Immature natural killer cell (primary cell): ENCODE measurements at regions not wholly inside any gene's neighbourhood (a gene's known extent, or its start where the extent isn't known, plus 50 kb on each side); places are given as distances from the start of the nearest gene placed in this dataset.
"Not testable (repeated sequence)": the region's sequence is repeated elsewhere in the genome, so short reads cannot be mapped to it uniquely, and the experiment has no call there.

Source experiments
- DNase-seq, 3 donors: peaks; one replicate each; pipeline ENCODE4 v3.0.0; 2022; ENCODE audit warnings: mixed read lengths in 1 of 3
- H3K27ac Mint-ChIP-seq, 6 donors: one replicate each; pipeline ENCODE4 v1.8.0; 2020; ENCODE audit warnings: mixed read lengths in 6 of 6, mild to moderate bottlenecking in 5 of 6, inconsistent platforms in 4 of 6, moderate library complexity in 3 of 6
- H3K27me3 Mint-ChIP-seq, 3 donors: one replicate each; pipeline ENCODE4 v1.8.0; 2020 to 2021; ENCODE audit warnings: low read depth in 3 of 3, mild to moderate bottlenecking in 3 of 3, mixed read lengths in 3 of 3, moderate library complexity in 3 of 3, inconsistent platforms in 1 of 3
- H3K36me3 Mint-ChIP-seq, 3 donors: one replicate each; pipeline ENCODE4 v1.8.0; 2020; ENCODE audit warnings: mixed read lengths in 3 of 3, inconsistent platforms in 2 of 3, mild to moderate bottlenecking in 2 of 3
- H3K4me1 Mint-ChIP-seq, 2 donors: one replicate each; pipeline ENCODE4 v1.8.0; 2020; ENCODE audit warnings: inconsistent platforms in 2 of 2, mild to moderate bottlenecking in 2 of 2, mixed read lengths in 2 of 2, moderate library complexity in 1 of 2
- H3K4me3 Mint-ChIP-seq, 5 donors: one replicate each; pipeline ENCODE4 v1.8.0; 2020; ENCODE audit warnings: mild to moderate bottlenecking in 5 of 5, mixed read lengths in 5 of 5, inconsistent platforms in 3 of 5, moderate library complexity in 3 of 5
- H3K9me3 Mint-ChIP-seq, 6 donors: one replicate each; pipeline ENCODE4 v1.8.0; 2020; ENCODE audit warnings: mild to moderate bottlenecking in 6 of 6, mixed read lengths in 6 of 6, inconsistent platforms in 4 of 6, moderate library complexity in 3 of 6

GRCh38 chr14:105630935-105631779 is 104.8 kb downstream of the TMEM121 start:
- not testable (repeated sequence) for H3K4me3 Mint-ChIP-seq, H3K27ac Mint-ChIP-seq, H3K36me3 Mint-ChIP-seq, DNase-seq, H3K4me1 Mint-ChIP-seq, H3K9me3 Mint-ChIP-seq
- peaks cover 0 to 12% (median 1%) of the 10 kb centered on the region in 3 donors for H3K27me3 Mint-ChIP-seq

- peaks cover 0 to 4% (median 3%) of the 10 kb centered on the region in 3 donors for H3K36me3 Mint-ChIP-seq
- peaks cover 0 to 12% (median 1%) of the 10 kb centered on the region in 3 donors for H3K27me3 Mint-ChIP-seq
- H3K4me1 Mint-ChIP-seq = no peaks in the 10 kb centered on the region
- H3K27ac Mint-ChIP-seq = no peak overlapping the region
- no peak for DNase-seq
- H3K9me3 Mint-ChIP-seq = peaks cover 0 to 5% (median 2%) of the 10 kb centered on the region in 6 donors
- no peak overlapping the region for H3K4me3 Mint-ChIP-seq
These were observed 105.6 kb downstream of the TMEM121 start for GRCh38 chr14:105632010-105632409.

GRCh38 chr14:105633596-105633995 is 107.2 kb downstream of the TMEM121 start:
- H3K9me3 Mint-ChIP-seq, H3K4me3 Mint-ChIP-seq, DNase-seq, H3K4me1 Mint-ChIP-seq, H3K36me3 Mint-ChIP-seq, H3K27ac Mint-ChIP-seq, H3K27me3 Mint-ChIP-seq: not testable (repeated sequence)

GRCh38 chr14:105635560-105635959 is 109.2 kb downstream of the TMEM121 start:
- Mint-ChIP-seq H3K36me3 (peaks cover 0 to 4% (median 3%) of the 10 kb centered on the region in 3 donors), H3K27me3 (peaks cover 0 to 8% (median 1%) of the 10 kb centered on the region in 3 donors), H3K9me3 (peaks cover 0 to 5% (median 2%) of the 10 kb centered on the region in 6 donors), H3K27ac (no peak overlapping the region), H3K4me3 (no peak overlapping the region), H3K4me1 (no peaks in the 10 kb centered on the region)
- DNase-seq = no peak

GRCh38 chr14:105636021-105636420 is 109.6 kb downstream of the TMEM121 start:
- not testable (repeated sequence) for H3K4me3 Mint-ChIP-seq, H3K27ac Mint-ChIP-seq, H3K27me3 Mint-ChIP-seq, DNase-seq, H3K4me1 Mint-ChIP-seq, H3K9me3 Mint-ChIP-seq, H3K36me3 Mint-ChIP-seq

- no peak overlapping the region for H3K4me3 Mint-ChIP-seq
- no peaks in the 10 kb centered on the region for H3K4me1 Mint-ChIP-seq
- DNase-seq = no peak
- peak overlapping the region in 1 of 6 donors; percentile 14 for H3K27ac Mint-ChIP-seq
- peaks cover 0 to 7% (median 3%) of the 10 kb centered on the region in 3 donors for H3K27me3 Mint-ChIP-seq
- H3K9me3 Mint-ChIP-seq = peaks cover 0 to 5% (median under 1%) of the 10 kb centered on the region in 6 donors
- H3K36me3 Mint-ChIP-seq = peaks cover 0 to 4% (median 3%) of the 10 kb centered on the region in 3 donors
These were observed 110.6 kb downstream of the TMEM121 start for GRCh38 chr14:105636935-105637334.

GRCh38 chr14:105637345-105637744 is 111.0 kb downstream of the TMEM121 start:
- not testable (repeated sequence) for H3K36me3 Mint-ChIP-seq, H3K4me3 Mint-ChIP-seq, H3K27me3 Mint-ChIP-seq, DNase-seq, H3K27ac Mint-ChIP-seq, H3K9me3 Mint-ChIP-seq, H3K4me1 Mint-ChIP-seq

- not testable (repeated sequence) for DNase-seq, H3K36me3 Mint-ChIP-seq, H3K9me3 Mint-ChIP-seq, H3K4me1 Mint-ChIP-seq, H3K27ac Mint-ChIP-seq, H3K27me3 Mint-ChIP-seq, H3K4me3 Mint-ChIP-seq
These were observed 113.9 kb downstream of the TMEM121 start for GRCh38 chr14:105639969-105640931.

- H3K27me3 Mint-ChIP-seq = peaks cover 0 to 1% (median 0%) of the 10 kb centered on the region in 3 donors
- H3K4me3 Mint-ChIP-seq = no peak overlapping the region
- H3K36me3 Mint-ChIP-seq = no peaks in the 10 kb centered on the region
- H3K9me3 Mint-ChIP-seq = no peaks in the 10 kb centered on the region
- no peaks in the 10 kb centered on the region for H3K4me1 Mint-ChIP-seq
- DNase-seq = no peak
- H3K27ac Mint-ChIP-seq = no peak overlapping the region
These were observed 114.9 kb downstream of the TMEM121 start for GRCh38 chr14:105641075-105641937.

GRCh38 chr14:105641951-105642350 is 115.6 kb downstream of the TMEM121 start:
- not testable (repeated sequence) for H3K27me3 Mint-ChIP-seq, H3K27ac Mint-ChIP-seq, H3K4me3 Mint-ChIP-seq, H3K4me1 Mint-ChIP-seq, H3K36me3 Mint-ChIP-seq, DNase-seq, H3K9me3 Mint-ChIP-seq

GRCh38 chr14:105642486-105642885 is 116.1 kb downstream of the TMEM121 start:
- H3K27me3 Mint-ChIP-seq, H3K4me1 Mint-ChIP-seq, DNase-seq, H3K4me3 Mint-ChIP-seq, H3K27ac Mint-ChIP-seq, H3K9me3 Mint-ChIP-seq, H3K36me3 Mint-ChIP-seq: not testable (repeated sequence)

- H3K4me1 Mint-ChIP-seq, H3K9me3 Mint-ChIP-seq, DNase-seq, H3K27ac Mint-ChIP-seq, H3K27me3 Mint-ChIP-seq, H3K4me3 Mint-ChIP-seq, H3K36me3 Mint-ChIP-seq: not testable (repeated sequence)
These were observed 117.1 kb downstream of the TMEM121 start for GRCh38 chr14:105643406-105644052.

- not testable (repeated sequence) for H3K4me1 Mint-ChIP-seq, H3K27ac Mint-ChIP-seq, H3K27me3 Mint-ChIP-seq, H3K4me3 Mint-ChIP-seq, DNase-seq, H3K36me3 Mint-ChIP-seq, H3K9me3 Mint-ChIP-seq
These were observed 117.7 kb downstream of the TMEM121 start for GRCh38 chr14:105644053-105644435.
